GM18505 (cell line): ENCODE measurements at regions not wholly inside any gene's neighbourhood (a gene's known extent, or its start where the extent isn't known, plus 50 kb on each side); places are given as distances from the start of the nearest gene placed in this dataset.
A peak's percentile ranks its signal among the peaks of the same experiment; 100 is the strongest.

Source experiments
- ATAC-seq: cut with Tn5 transposase; IDR thresholded peaks from one replicate; pipeline ENCODE4 v1.9.1; 2021; ENCODE audit not compliant: unreplicated experiment
- POLR2A ChIP-seq: IDR thresholded peaks from 4 replicates; pipeline ENCODE4 v1.6.1; 2011; ENCODE audit warnings: borderline replicate concordance; ENCODE audit not compliant: insufficient read depth, insufficient read length; ENCODE audit errors: extremely low read depth

- no peak for ATAC-seq
- no peak for TF ChIP-seq POLR2A
Measured at GRCh38 chr6:8918196-8918595, 482.9 kb upstream of the SLC35B3 start.

DNA sequence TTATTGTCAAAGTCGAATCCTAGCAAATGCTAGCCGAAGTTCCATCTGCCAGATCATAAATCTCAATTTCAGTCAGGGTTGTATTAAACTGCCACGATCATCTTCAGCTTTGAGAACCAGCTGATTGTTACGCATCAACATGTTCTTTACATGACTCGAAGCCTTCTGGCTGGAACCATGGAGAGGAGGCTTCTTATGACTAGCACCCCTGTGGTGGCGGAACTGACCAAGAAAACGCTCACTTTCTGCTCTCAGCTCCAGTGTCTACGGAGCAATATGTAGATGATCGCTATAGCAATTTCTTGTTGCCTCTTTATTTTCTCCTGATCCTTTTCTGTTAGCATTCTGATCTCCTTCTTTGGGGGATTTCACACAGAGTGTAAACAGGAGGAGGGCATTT, 479.4 kb upstream of the SLC35B3 start:
- TF ChIP-seq POLR2A, result no peak
- no peak for ATAC-seq

GRCh38 chr6:8908638-8909037, 473.3 kb upstream of the SLC35B3 start:
- ATAC-seq, result no peak

DNA sequence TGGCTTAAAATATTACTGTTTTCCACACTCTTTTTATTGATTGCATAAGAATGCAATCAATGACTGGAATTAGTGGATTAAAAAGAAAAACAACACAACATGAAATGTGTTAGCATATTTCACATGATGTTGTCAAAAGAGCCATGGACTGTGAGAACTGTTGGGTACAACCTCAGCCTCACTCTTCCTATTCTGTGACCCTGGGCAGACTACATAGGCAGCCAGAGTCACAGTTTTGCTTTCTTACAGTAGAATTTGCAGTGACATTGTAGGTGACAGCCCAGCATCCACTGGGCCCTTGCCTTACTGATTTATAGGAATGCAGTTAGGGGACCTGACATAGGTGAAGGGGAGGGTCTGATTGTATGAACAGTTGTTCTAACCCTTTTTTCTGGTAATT, 471.4 kb upstream of the SLC35B3 start:
- ATAC-seq, result no peak
- TF ChIP-seq POLR2A, result no peak

More at GRCh38 chr6:8908638-8909037, 473.3 kb upstream of the SLC35B3 start:
- TF ChIP-seq POLR2A, result no peak

DNA sequence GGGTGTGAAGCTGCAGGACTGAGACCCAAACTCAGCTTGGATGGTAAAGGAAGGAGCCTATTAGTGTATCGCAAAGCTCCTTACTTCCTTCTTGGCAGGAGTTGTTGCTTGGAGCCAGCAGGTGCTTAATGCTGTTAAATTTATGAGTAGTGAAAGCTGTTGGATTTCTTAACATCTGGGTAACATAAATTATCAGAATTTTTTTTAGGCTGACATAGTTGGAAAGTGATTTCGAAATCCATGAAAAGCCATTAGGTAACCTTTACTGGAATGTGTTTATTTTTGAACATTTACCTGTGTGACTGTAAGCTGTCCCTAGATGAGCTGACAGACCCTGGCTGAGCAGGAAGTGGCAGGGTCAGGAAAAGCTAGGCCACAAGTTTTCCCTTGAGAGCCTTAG, 470.4 kb upstream of the SLC35B3 start:
- no peak for TF ChIP-seq POLR2A
- no peak for ATAC-seq

DNA sequence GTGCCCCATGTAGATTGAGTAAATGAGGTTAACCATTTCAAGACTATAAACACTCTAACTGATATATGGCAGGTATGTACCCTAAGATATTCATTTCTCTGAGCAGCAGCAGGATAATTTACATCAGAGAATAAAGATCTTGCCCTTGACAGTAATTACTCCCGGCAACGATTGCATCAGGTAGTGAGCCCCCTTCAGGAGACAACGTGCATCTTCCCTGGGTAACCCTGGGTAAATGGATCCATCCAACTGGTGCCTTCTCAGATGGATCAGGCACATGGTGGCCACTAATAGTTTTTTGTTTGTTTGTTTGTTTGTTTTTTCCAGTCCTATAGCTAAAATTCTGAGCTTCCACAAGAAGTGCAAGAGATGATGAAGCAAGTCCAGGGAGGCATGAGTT, 469.4 kb upstream of the SLC35B3 start:
- peak; percentile 74 for ATAC-seq
- TF ChIP-seq POLR2A, result no peak

DNA sequence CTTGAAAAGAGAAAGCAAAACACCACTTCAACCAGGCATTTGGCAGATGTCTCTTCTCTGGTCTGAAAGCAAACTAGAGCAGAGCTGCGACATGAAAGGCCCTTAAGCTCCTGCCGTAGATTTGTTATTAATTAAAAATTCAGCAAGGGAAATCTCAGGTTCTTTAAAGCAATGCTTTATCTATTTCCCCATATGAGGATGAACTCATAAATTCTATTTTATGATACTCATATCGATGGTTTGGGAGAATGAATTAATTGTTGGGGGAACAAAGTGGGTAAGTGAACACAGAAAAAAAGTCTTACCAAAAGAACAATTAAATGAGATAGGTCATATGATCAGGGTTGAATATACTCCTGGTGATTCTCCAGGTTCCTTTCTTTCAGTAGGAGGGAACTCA, 464.7 kb upstream of the SLC35B3 start:
- no peak for TF ChIP-seq POLR2A
- ATAC-seq, result no peak

GRCh38 chr6:8889514-8889913, 454.2 kb upstream of the SLC35B3 start:
- TF ChIP-seq POLR2A, result no peak
- ATAC-seq, result no peak

DNA sequence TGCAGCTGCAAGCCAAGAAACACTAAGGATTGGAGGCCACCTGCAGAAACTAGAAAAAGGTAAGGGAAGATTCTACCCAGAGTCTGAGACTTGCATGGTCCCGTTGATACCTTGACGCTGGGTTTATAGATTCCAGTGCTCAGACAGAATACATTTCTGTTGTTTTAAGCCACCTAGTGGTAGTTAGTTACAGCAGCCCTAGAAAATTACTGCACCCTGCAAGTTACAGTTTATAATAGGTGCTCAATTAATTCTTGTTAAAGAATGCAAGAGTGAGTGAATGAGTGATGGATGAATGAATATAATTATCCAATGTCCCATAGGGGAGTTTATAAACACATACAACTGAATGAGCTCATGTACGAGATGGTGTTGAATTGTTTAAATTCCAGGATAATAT, 453.1 kb upstream of the SLC35B3 start:
- TF ChIP-seq POLR2A, result no peak
- ATAC-seq, result no peak

GRCh38 chr6:8881663-8882062, 446.3 kb upstream of the SLC35B3 start:
- TF ChIP-seq POLR2A, result no peak

GRCh38 chr6:8879334-8879733, 444.0 kb upstream of the SLC35B3 start:
- no peak for TF ChIP-seq POLR2A
- no peak for ATAC-seq

More at GRCh38 chr6:8881663-8882062, 446.3 kb upstream of the SLC35B3 start:
- no peak for ATAC-seq

DNA sequence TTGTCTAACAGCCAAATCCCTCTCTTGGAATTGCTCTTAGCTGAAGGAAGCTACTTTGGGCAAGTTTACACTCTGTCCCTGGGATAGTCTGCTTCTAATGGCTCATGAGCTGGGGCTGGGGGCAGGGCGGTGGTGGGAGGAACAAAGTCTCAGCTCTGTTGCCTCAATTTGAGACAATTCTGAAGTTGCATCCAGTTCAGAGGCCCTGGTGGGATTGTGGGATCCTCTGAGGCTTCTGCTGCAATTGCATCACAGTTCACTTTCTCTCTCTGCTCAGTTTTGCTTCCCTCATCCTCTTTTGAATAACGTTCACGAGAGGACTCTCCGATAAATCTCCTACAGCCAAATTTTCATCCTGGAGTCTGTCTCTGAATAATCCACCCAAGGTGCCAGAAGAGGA, 440.6 kb upstream of the SLC35B3 start:
- TF ChIP-seq POLR2A, result no peak
- no peak for ATAC-seq

- no peak for ATAC-seq
- no peak for TF ChIP-seq POLR2A
Measured at GRCh38 chr6:8872589-8872988, 437.2 kb upstream of the SLC35B3 start.

GRCh38 chr6:8865451-8865850, 430.1 kb upstream of the SLC35B3 start:
- no peak for TF ChIP-seq POLR2A
- no peak for ATAC-seq

DNA sequence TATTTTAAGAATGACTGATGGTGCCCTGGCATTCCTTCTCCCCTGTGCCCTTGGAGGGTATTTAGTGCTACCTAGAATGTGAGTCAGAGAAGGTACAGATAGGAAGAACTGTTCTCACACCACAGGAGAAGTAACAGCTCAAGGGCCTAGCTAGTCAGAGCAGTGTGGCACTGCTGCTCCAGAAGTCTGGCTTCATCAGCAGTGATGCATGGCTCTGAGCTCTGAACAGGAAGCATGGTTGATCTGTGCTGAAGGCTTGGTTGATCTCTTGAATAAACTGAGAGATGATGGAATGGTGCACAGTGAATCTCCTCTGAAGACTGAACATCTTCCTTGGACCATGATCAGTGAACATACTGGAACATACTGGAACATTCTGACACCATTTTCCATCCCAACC, 425.3 kb upstream of the SLC35B3 start:
- peak; percentile 82 for ATAC-seq
- no peak for TF ChIP-seq POLR2A
